Limb (tissue), 2 donors: ENCODE measurements at regions not wholly inside any gene's neighbourhood (a gene's known extent, or its start where the extent isn't known, plus 50 kb on each side); places are given as distances from the start of the nearest gene placed in this dataset.

Experiments
- DNase-seq, 2 donors: peaks; one replicate each; pipeline ENCODE4 v3.0.0-alpha.2; 2016; ENCODE audit errors: extremely low spot score in 2 of 2

DNA sequence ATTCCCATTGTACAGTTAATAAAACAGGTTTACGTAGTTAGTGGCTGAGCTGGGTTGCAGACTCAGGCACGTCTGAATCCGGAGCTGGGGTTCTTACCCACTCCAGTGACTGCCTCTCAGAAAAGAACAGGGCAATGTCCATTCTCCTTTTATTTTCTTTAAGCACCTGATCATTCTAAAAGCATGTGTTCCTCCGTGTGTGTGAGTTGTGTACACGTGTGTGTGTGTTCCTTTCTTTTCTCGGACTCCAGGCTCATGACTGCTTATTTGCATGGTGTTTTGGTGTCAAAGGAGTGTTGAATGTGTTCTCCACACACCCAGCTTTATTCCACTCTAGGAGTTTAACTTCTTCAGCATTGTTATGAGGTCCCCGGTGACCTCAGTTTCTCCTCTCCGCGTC lies 260.1 kb downstream of the SNX10 start:
- DNase-seq = no peak

DNA sequence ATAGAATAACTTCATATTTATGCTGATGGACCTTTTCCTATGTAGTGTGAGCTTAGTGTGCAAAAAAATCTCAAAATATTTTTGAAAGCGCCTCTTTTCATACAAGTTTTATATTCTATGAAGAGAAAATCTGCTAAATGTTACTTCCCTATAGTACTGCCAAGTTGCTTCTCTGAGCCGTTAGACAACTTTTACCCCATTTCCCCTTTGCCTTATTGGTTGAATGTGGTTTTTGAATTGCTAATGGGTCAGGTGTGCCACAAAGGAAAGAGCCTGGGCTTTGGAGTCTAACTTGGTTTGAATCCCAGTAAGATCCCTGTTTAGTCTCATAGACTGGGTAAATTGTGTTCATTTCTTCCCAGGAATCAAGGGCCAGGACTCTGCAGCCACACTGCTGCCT lies 261.5 kb downstream of the SNX10 start:
- DNase-seq = no peak

- no peak for DNase-seq
These were observed 261.9 kb downstream of the SNX10 start for GRCh38 chr7:26553582-26553981.

DNA sequence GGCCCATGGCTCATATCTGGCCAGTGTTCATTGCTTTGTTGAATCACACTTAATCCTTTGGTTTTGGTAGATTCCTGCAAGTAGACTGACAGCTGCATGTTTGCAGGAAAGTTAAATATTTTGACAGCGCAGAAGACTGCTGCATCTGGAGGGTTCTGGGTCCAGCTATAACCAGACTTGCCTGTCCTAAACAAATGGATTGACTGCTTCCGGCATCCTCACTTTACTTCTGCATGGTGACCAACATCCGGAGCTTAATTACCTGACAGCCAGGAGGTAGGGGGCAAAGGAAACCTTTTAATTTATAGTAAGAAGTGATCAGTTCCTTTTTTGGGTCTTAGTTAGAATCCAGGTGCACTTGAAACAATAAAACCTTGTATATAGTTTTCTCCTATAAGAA lies 263.3 kb downstream of the SNX10 start:
- DNase-seq = no peak

GRCh38 chr7:26556061-26556881 lies 264.6 kb downstream of the SNX10 start:
- DNase-seq = no peak

DNA sequence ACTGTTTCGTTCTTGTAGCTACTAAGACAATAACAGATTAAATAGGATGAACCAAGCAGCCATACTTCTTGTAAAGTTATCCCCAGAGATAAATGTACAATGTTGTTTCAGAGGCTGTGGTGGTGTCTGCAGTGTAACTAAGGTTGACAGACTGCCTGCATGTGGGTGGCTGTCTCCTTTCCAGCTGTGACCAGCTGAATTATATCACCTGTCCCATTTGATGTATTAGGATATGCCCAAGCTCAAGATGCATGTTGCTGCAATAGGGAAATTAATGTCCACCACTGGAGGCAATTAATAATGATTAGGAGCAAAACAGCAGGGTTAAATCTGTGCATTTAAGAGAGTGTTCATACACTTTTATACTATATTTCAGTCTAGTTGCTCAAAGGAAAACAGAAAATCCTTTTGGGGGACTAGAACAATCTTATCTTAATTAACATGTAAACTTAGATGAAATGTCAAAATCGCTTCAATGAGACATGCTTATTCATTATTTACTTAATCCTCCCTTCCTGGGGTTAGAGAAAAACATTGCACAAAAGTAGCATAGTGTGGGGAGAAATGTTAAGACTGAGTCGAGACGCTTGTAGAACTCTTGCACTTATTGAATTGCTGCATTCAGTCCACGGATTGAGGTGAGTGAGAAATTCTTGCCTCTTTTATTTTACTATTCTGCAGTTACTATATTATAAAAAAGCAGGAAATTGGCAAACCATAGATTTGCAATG lies 269.0 kb downstream of the SNX10 start:
- DNase-seq = no peak

GRCh38 chr7:26562841-26563240 lies 271.2 kb downstream of the SNX10 start:
- no peak for DNase-seq

DNA sequence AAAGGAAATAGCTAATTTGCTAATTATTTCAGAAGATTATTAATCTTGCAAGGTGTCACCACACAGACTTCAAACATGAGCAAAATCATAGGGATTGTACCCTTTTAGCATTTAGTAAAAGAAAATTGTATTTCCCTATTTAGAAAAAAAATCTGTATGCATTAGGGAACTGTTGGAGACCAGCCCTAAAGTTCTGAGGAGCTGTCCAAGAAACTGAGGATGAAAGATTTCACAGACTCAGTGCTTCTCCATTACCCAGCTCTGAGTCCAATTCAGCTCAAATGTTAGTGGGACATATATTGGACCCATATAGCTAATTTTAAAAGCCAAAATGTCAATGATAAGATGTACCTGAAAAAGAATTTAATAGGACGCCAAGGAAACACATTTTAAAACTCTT lies 271.7 kb downstream of the SNX10 start:
- no peak for DNase-seq

DNA sequence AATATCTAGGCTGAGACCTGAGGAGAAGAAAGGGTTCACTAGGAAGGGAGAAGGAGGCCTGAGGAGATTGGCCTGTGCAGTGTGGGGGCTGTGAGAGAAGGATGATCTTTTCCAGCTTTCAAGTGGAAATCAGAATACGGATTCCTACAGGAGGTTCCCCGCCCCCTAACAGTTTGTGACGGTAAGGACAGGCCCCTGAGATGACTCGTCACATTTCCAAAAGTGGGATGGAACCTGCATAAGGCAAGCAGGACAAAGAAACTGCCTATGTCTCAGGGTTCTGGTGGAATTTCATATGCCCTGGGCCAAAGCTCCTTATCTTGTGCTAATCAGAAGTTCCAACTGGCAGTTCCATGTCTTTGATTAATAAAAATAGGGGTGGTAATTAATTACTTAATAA lies 275.6 kb downstream of the SNX10 start:
- DNase-seq = no peak

DNA sequence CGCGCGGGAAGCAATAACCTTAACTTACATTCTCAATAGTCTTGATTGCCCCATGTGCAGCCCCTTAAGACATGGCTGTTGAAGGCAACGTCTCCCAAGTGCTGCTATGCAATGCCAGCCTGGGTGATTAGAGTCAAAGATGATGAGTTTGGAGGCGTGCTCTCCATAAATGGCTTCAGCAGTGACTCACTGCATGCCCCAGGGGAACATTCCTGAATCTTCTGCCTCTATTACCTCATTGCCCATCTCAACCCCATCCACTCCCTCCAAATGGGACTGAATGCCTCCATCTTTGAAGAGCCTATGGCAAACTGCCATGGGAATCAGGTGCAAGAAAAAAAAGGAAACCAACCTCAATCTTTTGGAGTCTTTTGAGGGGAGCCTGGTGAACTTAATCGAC lies 282.8 kb downstream of the SNX10 start:
- no peak for DNase-seq

- no peak for DNase-seq
These were observed 284.3 kb downstream of the SKAP2 start for GRCh38 chr7:26580064-26580591.

GRCh38 chr7:26580711-26581110 lies 283.7 kb downstream of the SKAP2 start:
- DNase-seq = peak in 1 of 2 donors; percentile 22

DNA sequence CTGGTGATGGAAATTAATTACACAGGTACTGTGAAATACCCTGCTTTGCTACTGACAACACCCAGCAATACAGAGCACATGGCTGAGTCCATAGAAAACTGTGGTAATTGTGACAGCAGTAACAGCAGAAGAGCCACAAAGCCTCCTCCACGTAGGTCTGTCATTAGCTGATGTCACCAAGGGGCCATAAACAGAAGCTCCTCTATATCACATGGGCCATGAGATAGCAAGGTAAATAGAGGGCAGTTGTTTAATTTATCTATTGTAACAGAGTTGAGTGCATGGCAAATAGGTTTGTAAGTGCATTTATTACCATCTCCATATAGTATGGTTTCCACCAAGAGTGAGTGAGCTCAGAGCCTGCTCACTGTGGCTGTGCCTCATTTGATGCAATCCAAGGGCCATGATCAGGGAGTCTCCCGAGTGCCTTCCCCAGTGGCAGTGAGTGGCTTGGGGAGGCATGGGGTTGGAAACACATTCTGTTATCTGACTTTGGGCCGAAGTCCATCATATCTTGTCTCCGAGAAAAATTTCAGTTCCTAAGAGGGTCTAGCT lies 281.2 kb downstream of the SKAP2 start:
- DNase-seq = no peak

- no peak for DNase-seq
These were observed 280.1 kb downstream of the SKAP2 start for GRCh38 chr7:26584326-26584725.

GRCh38 chr7:26584987-26585665 lies 279.3 kb downstream of the SKAP2 start:
- DNase-seq = no peak

DNA sequence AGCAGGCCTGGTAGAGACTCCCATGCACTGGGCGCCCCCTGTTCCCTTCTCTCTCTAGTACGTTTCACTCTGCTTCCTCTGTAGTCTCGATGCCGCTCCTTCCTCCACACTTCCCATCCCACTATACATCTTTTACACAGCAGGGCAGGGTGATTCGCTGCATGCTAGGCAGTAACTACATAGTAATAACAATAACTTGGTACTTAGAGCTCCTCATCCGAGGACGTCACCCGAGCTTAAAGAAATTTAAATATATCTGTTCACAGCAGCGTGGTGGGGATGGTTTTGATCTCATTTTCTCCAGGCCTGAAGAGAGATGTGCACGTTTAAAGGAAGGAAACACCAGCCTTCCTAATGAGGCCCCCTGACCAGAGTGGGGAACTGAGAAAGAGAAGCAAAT lies 276.9 kb downstream of the SKAP2 start:
- DNase-seq = no peak

GRCh38 chr7:26588511-26588910 lies 275.9 kb downstream of the SKAP2 start:
- DNase-seq = no peak

GRCh38 chr7:26590709-26591108 lies 273.7 kb downstream of the SKAP2 start:
- no peak for DNase-seq

DNA sequence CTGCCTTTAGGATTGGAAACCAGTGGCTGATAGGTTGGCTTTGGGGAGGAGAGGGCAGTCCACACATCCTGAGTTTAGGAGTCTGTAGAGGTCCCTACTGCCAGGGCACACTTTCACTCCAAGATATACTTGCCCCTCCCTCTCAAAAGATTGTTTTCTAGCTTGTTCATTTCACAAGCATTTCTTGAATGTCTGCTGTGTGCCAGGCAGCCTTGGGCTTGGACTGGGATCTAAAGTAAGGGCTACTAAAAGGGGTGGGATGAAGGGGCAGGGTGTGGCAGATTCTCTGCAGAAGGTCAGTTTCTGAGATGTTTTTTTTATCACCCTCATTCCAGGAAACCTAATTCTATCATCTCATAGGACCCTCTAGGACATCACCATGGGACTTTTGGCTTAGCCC lies 272.4 kb downstream of the SKAP2 start:
- DNase-seq = no peak

- DNase-seq = peak; percentile 7 to 45
These were observed 271.0 kb downstream of the SKAP2 start for GRCh38 chr7:26593393-26593792.

DNA sequence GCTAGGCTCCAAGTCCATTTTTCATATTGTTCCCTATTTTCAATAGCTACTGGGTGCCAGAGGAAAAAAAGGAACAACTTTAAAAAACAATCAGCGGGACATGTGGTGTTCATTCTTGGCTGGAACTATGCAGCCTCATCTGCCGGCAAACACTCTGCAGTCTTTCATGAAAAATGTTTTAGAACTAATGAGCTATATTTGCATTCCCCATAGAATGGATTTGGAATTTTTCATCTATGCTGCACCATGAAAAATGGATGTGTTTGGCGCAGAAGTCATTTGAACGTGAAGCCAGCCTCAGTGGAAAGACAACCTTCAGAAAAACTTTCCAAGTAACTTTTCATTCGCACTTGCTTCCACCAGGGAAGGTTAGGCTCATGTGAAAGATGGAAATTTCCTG lies 270.5 kb downstream of the SKAP2 start:
- peak in 1 of 2 donors; percentile 27 for DNase-seq

DNA sequence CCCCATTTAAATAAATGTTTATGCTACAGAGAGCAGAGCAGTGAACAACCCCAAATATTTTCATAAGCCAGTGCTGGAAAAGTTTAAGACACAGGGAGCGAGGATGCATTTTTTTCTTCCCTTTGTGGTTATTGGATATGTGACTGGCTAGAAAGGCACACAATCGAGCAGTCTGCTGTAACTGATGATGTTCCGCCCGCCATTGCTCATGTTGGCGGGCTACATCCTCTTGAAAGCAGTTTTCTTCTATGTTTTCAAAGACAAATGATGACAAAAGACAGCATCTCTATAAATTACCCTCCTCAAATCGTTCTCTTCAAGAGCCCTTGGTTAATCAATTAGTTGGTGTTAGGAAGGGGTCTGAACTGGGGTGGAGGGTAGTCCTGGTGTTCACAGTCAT lies 269.8 kb downstream of the SKAP2 start:
- DNase-seq = no peak
